Neural progenitor cell (in vitro differentiated cells): ENCODE measurements at regions not wholly inside any gene's neighbourhood (a gene's known extent, or its start where the extent isn't known, plus 50 kb on each side); places are given as distances from the start of the nearest gene placed in this dataset.

ENCODE experiments used
- DNase-seq: peaks from one replicate; pipeline ENCODE4 v3.0.0-alpha.2; 2016; ENCODE audit warnings: low spot score
- H2AFZ ChIP-seq: fragments of 200-600 bp; sonication (generic); replicated peaks from 2 replicates; pipeline ENCODE4 v1.6.1; 2016; ENCODE audit warnings: antibody characterized with exemption
- H3F3A ChIP-seq: fragments of 200-600 bp; sonication (generic); 2 replicates; pipeline ENCODE4 v1.6.1; 2016; ENCODE audit warnings: antibody characterized with exemption, low read depth
- H3K27ac ChIP-seq: fragments of 200-600 bp; sonication (generic); 2 replicates; pipeline ENCODE4 v1.5.1; 2016; ENCODE audit warnings: mild to moderate bottlenecking
- H3K27me3 ChIP-seq: fragments of 200-600 bp; sonication (generic); 2 replicates; pipeline ENCODE4 v1.6.1; 2016; ENCODE audit warnings: mild to moderate bottlenecking, moderate library complexity
- H3K36me3 ChIP-seq: fragments of 200-600 bp; sonication (generic); 2 replicates; pipeline ENCODE4 v1.5.1; 2016
- H3K4me1 ChIP-seq: fragments of 200-600 bp; sonication (generic); 2 replicates; pipeline ENCODE4 v1.6.1; 2016; ENCODE audit warnings: mixed run types
- H3K4me2 ChIP-seq: fragments of 200-600 bp; sonication (generic); 2 replicates; pipeline ENCODE4 v1.6.1; 2016
- H3K4me3 ChIP-seq: fragments of 200-600 bp; sonication (generic); 2 replicates; pipeline ENCODE4 v1.5.1; 2016
- H3K79me2 ChIP-seq: fragments of 200-600 bp; sonication (generic); 2 replicates; pipeline ENCODE4 v1.6.1; 2016; ENCODE audit warnings: low read depth
- H3K9ac ChIP-seq: fragments of 200-600 bp; sonication (generic); 2 replicates; pipeline ENCODE4 v1.6.1; 2016
- H3K9me3 ChIP-seq: fragments of 200-600 bp; sonication (generic); 2 replicates; pipeline ENCODE4 v1.5.1; 2016; ENCODE audit warnings: low read depth
- H4K20me1 ChIP-seq: fragments of 200-600 bp; sonication (generic); 2 replicates; pipeline ENCODE4 v1.6.1; 2016; ENCODE audit warnings: low read depth
- H3K27ac Mint-ChIP-seq: 3 replicates; pipeline ENCODE4 v1.8.0; 2021; ENCODE audit warnings: mixed read lengths
- H3K27me3 Mint-ChIP-seq: 2 replicates; pipeline ENCODE4 v1.8.0; 2022; ENCODE audit warnings: low read depth, mild to moderate bottlenecking, inconsistent platforms, moderate library complexity, mixed read lengths; ENCODE audit not compliant: insufficient read depth
- H3K36me3 Mint-ChIP-seq: 3 replicates; pipeline ENCODE4 v1.8.0; 2021; ENCODE audit warnings: mixed read lengths
- H3K4me1 Mint-ChIP-seq: 3 replicates; pipeline ENCODE4 v1.8.0; 2021; ENCODE audit warnings: mixed read lengths
- H3K4me3 Mint-ChIP-seq: 3 replicates; pipeline ENCODE4 v1.8.0; 2021; ENCODE audit warnings: mild to moderate bottlenecking, moderate library complexity, mixed read lengths
- H3K9me3 Mint-ChIP-seq: 3 replicates; pipeline ENCODE4 v1.8.0; 2020; ENCODE audit warnings: mixed read lengths
- EZH2 ChIP-seq: fragments of 200-600 bp; sonication (generic); IDR thresholded peaks from 2 replicates; pipeline ENCODE4 v1.6.1; 2017; ENCODE audit warnings: antibody characterized with exemption, mild to moderate bottlenecking, moderate library complexity
- EZH2phosphoT487 ChIP-seq: fragments of 200-600 bp; sonication (generic); IDR thresholded peaks from 2 replicates; pipeline ENCODE4 v1.6.1; 2017; ENCODE audit warnings: antibody characterized with exemption
- TF ChIP-seq, protein P1 (sequence below): fragments of 200-600 bp; sonication (generic); IDR thresholded peaks from 2 replicates; pipeline ENCODE4 v1.5.1; 2017; ENCODE audit warnings: antibody characterized with exemption, mild to moderate bottlenecking

DNA sequence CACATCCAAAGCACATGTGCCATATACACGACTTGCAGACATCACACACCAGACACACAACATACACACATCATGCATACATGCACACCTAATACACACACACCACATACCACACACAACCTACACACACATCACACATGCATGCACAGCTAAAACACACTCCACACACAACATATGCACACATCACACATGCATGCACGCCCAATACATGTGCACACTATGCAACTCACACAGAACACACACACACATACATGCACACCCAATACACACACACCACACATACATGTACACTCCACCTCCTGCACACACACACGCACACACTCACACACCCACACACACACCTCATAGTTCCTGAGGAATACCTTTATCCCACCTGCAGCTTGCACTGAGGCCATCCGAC lies 436.0 kb downstream of the MIAT start:
- TF ChIP-seq EZH2phosphoT487, result no peak
- no peak for TF ChIP-seq EZH2
- TF ChIP-seq, protein P1, sequence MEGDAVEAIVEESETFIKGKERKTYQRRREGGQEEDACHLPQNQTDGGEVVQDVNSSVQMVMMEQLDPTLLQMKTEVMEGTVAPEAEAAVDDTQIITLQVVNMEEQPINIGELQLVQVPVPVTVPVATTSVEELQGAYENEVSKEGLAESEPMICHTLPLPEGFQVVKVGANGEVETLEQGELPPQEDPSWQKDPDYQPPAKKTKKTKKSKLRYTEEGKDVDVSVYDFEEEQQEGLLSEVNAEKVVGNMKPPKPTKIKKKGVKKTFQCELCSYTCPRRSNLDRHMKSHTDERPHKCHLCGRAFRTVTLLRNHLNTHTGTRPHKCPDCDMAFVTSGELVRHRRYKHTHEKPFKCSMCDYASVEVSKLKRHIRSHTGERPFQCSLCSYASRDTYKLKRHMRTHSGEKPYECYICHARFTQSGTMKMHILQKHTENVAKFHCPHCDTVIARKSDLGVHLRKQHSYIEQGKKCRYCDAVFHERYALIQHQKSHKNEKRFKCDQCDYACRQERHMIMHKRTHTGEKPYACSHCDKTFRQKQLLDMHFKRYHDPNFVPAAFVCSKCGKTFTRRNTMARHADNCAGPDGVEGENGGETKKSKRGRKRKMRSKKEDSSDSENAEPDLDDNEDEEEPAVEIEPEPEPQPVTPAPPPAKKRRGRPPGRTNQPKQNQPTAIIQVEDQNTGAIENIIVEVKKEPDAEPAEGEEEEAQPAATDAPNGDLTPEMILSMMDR, result no peak
- no peaks in the 10 kb centered on the region for H3K9me3 ChIP-seq
- H3K4me2 ChIP-seq, result no peak overlapping the region
- Mint-ChIP-seq H3K36me3 (no peaks in the 10 kb centered on the region), H3K27ac (no peak overlapping the region), H3K4me3 (no peak overlapping the region), H3K4me1 (peaks cover 21% of the 10 kb centered on the region), H3K9me3 (peaks cover 2% of the 10 kb centered on the region), H3K27me3 (peaks cover 14% of the 10 kb centered on the region)
- no peaks in the 10 kb centered on the region for H3K79me2 ChIP-seq
- DNase-seq, result no peak
- H3K4me3 ChIP-seq, result no peak overlapping the region
- H3K9ac ChIP-seq, result no peak overlapping the region
- no peaks in the 10 kb centered on the region for H4K20me1 ChIP-seq
- no peaks in the 10 kb centered on the region for H3K36me3 ChIP-seq
- no peak overlapping the region for H3K27ac ChIP-seq
- H3K4me1 ChIP-seq, result no peaks in the 10 kb centered on the region
- no peak overlapping the region for H2AFZ ChIP-seq
- peaks cover 6% of the 10 kb centered on the region for H3F3A ChIP-seq
- H3K27me3 ChIP-seq, result no peaks in the 10 kb centered on the region

- H2AFZ ChIP-seq, result no peak overlapping the region
- H3K4me3 ChIP-seq, result no peak overlapping the region
- H3K4me3 Mint-ChIP-seq, result no peak overlapping the region
- H3K27ac ChIP-seq, result no peak overlapping the region
- peaks cover 18% of the 10 kb centered on the region for H3K27me3 Mint-ChIP-seq
- no peaks in the 10 kb centered on the region for H3K36me3 ChIP-seq
- no peak overlapping the region for H3K9ac ChIP-seq
- H3K27me3 ChIP-seq, result no peaks in the 10 kb centered on the region
- peaks cover 27% of the 10 kb centered on the region for H3K4me1 Mint-ChIP-seq
- no peaks in the 10 kb centered on the region for H3K9me3 ChIP-seq
- no peaks in the 10 kb centered on the region for H3K79me2 ChIP-seq
- H3F3A ChIP-seq, result peaks cover 6% of the 10 kb centered on the region
- H3K36me3 Mint-ChIP-seq, result no peaks in the 10 kb centered on the region
- H3K4me2 ChIP-seq, result no peak overlapping the region
- no peaks in the 10 kb centered on the region for H4K20me1 ChIP-seq
- H3K9me3 Mint-ChIP-seq, result no peaks in the 10 kb centered on the region
- peaks cover 2% of the 10 kb centered on the region for H3K4me1 ChIP-seq
- no peak for TF ChIP-seq EZH2
- no peak for TF ChIP-seq EZH2phosphoT487
- TF ChIP-seq, protein P1, result no peak
- no peak overlapping the region for H3K27ac Mint-ChIP-seq
- no peak for DNase-seq
Observed at GRCh38 chr22:27094633-27095308, 437.4 kb downstream of the MIAT start.

- no peaks in the 10 kb centered on the region for H3K79me2 ChIP-seq
- no peaks in the 10 kb centered on the region for H3K36me3 ChIP-seq
- H4K20me1 ChIP-seq, result no peaks in the 10 kb centered on the region
- no peaks in the 10 kb centered on the region for H3K36me3 Mint-ChIP-seq
- peaks cover 24% of the 10 kb centered on the region for H3K27me3 Mint-ChIP-seq
- no peak overlapping the region for H3K4me2 ChIP-seq
- H3K4me3 Mint-ChIP-seq, result no peak overlapping the region
- H3K27ac Mint-ChIP-seq, result no peak overlapping the region
- peaks cover 19% of the 10 kb centered on the region for H3K4me1 ChIP-seq
- peaks cover 5% of the 10 kb centered on the region for H3K27me3 ChIP-seq
- no peaks in the 10 kb centered on the region for H3K9me3 ChIP-seq
- TF ChIP-seq, protein P1, result no peak
- TF ChIP-seq EZH2phosphoT487 (no peak), EZH2 (no peak)
- H3K9ac ChIP-seq, result no peak overlapping the region
- DNase-seq, result no peak
- H3F3A ChIP-seq, result peaks cover 10% of the 10 kb centered on the region
- no peaks in the 10 kb centered on the region for H3K9me3 Mint-ChIP-seq
- no peak overlapping the region for H3K27ac ChIP-seq
- H3K4me1 Mint-ChIP-seq, result peaks cover 52% of the 10 kb centered on the region
- no peak overlapping the region for H3K4me3 ChIP-seq
- H2AFZ ChIP-seq, result no peak overlapping the region
Observed at GRCh38 chr22:27097506-27097905, 440.1 kb downstream of the MIAT start.
